H54 (cell line): ENCODE measurements at regions not wholly inside any gene's neighbourhood (a gene's known extent, or its start where the extent isn't known, plus 50 kb on each side); places are given as distances from the start of the nearest gene placed in this dataset.

ENCODE experiments used
- DNase-seq: peaks from one replicate; pipeline ENCODE4 v3.0.0; 2011; ENCODE audit warnings: low spot score, mixed read lengths; ENCODE audit not compliant: insufficient read length
- FAIRE-seq: peaks from 3 replicates; lab custom pipeline; 2011; peaks lifted over from hg19 to GRCh38; lab: Jason Lieb, UNC
- POLR2A ChIP-seq: IDR thresholded peaks from 2 replicates; pipeline ENCODE4 v1.6.1; 2011; ENCODE audit warnings: low read depth, mild to moderate bottlenecking, low read length

DNA sequence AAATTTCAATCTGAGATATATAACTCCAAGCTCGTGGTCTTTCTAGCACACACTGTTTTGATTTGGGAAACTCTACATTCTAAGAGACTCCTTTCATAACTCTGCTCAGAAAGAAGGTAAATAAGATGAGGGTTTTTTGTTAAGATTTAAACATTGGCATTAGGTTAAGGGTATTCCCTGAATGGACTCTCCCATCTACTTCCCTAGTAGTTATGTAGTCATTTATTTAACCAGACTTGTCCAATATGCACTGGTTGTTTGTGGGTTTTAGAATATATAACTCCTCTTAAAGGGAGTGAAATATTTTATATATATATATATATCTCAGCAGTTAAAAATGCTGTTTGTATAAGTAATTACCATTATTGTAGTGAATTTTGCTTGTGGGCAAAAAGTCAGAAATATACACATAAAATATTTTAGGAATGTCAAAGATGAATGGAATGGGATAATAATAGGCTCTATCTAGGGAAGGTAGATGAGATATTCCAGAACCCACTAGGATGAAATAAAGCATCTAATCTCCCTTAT, 61.5 kb upstream of the WDR75 start:
- DNase-seq = no peak
- no peak for TF ChIP-seq POLR2A
- FAIRE-seq = peak; percentile 15

- no peak for DNase-seq
- peak; percentile 41 for FAIRE-seq
- TF ChIP-seq POLR2A = no peak
These were observed 58.6 kb upstream of the WDR75 start for GRCh38 chr2:189382668-189383067.

GRCh38 chr2:189386741-189387140, 54.5 kb upstream of the WDR75 start:
- DNase-seq (no peak), FAIRE-seq (no peak)
- no peak for TF ChIP-seq POLR2A

- DNase-seq (no peak), FAIRE-seq (peak; percentile 76)
These were observed 50.1 kb upstream of the WDR75 start for GRCh38 chr2:189391201-189391600.

More at GRCh38 chr2:189391201-189391600, 50.1 kb upstream of the WDR75 start:
- no peak for TF ChIP-seq POLR2A
